ENCODE measurements at regions not wholly inside any gene's neighbourhood (a gene's known extent, or its start where the extent isn't known, plus 50 kb on each side); places are given as distances from the start of the nearest gene placed in this dataset.

- Mint-ChIP-seq H3K27ac (no peak overlapping the region), H3K36me3 (ENCODE audit: insufficient read depth) (peaks cover 32% of the 10 kb centered on the region), H3K9me3 (ENCODE audit: low read depth) (peaks cover 23% of the 10 kb centered on the region), H3K27me3 (no peaks in the 10 kb centered on the region), H3K4me1 (ENCODE audit: low read depth) (peaks cover 5% of the 10 kb centered on the region), H3K4me3 (ENCODE audit: low read depth) (no peak overlapping the region)
- DNase-seq (ENCODE audit: low spot score, unreplicated experiment), result no peak
- no peak for TF ChIP-seq CTCF (IDR thresholded peaks at IDR 0.05; ENCODE audit: unreplicated experiment)
Measured at GRCh38 chr1:157247005-157247763, 109.0 kb upstream of the ETV3 start.

DNA sequence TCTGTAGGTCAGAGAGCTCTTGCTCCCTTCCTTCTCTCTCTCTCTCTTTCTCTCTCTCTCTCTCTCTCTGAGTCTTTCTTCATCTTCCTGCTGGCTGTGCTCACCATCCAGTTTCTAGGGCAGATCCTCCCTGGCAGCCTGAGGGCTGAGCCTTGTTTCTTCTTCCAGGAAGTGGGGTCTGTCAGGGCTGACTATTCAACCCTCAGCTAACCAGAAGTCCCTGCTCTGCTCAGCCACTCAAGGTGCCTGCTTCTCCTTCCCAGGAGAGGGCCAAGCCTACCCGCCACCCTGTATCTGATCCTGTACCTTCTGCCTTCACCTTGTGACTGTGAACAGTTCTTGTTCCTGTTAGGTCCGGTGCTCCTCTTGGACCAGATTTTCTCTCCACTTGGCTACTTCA, 107.6 kb upstream of the ETV3 start:
- H3K4me3 Mint-ChIP-seq (ENCODE audit: low read depth), result no peak overlapping the region
- H3K36me3 Mint-ChIP-seq (ENCODE audit: insufficient read depth), result peaks cover 30% of the 10 kb centered on the region
- peaks cover 13% of the 10 kb centered on the region for H3K4me1 Mint-ChIP-seq (ENCODE audit: low read depth)
- no peak for DNase-seq (ENCODE audit: low spot score, unreplicated experiment)
- peaks cover 23% of the 10 kb centered on the region for H3K9me3 Mint-ChIP-seq (ENCODE audit: low read depth)
- H3K27me3 Mint-ChIP-seq, result no peaks in the 10 kb centered on the region
- no peak for TF ChIP-seq CTCF (IDR thresholded peaks at IDR 0.05; ENCODE audit: unreplicated experiment)
- H3K27ac Mint-ChIP-seq, result no peak overlapping the region

DNA sequence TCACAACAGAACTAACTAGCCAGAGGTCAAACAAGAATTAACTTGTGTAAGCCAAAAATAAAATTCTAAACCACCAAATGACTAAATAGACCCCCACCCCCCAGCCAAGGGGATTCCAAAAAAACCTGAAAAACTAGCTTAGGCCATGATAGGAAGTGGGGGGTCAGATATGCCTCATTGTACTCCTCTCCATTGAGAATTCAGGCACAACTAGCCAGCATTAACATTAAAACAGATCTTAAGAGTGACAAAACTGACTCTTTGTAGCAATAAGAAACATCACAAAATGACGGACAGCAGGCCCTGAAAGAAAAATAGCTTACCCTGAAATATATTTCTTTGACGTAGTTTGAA, 103.0 kb upstream of the ETV3 start:
- no peak for TF ChIP-seq CTCF (IDR thresholded peaks at IDR 0.05; ENCODE audit: unreplicated experiment)
- H3K27ac Mint-ChIP-seq, result peak overlapping the region; percentile 98
- peaks cover 11% of the 10 kb centered on the region for H3K36me3 Mint-ChIP-seq (ENCODE audit: insufficient read depth)
- H3K27me3 Mint-ChIP-seq, result no peaks in the 10 kb centered on the region
- peaks cover 8% of the 10 kb centered on the region for H3K9me3 Mint-ChIP-seq (ENCODE audit: low read depth)
- no peak for DNase-seq (ENCODE audit: low spot score, unreplicated experiment)
- H3K4me1 Mint-ChIP-seq (ENCODE audit: low read depth), result peaks cover 38% of the 10 kb centered on the region
- peak overlapping the region; percentile 52 for H3K4me3 Mint-ChIP-seq (ENCODE audit: low read depth)

DNA sequence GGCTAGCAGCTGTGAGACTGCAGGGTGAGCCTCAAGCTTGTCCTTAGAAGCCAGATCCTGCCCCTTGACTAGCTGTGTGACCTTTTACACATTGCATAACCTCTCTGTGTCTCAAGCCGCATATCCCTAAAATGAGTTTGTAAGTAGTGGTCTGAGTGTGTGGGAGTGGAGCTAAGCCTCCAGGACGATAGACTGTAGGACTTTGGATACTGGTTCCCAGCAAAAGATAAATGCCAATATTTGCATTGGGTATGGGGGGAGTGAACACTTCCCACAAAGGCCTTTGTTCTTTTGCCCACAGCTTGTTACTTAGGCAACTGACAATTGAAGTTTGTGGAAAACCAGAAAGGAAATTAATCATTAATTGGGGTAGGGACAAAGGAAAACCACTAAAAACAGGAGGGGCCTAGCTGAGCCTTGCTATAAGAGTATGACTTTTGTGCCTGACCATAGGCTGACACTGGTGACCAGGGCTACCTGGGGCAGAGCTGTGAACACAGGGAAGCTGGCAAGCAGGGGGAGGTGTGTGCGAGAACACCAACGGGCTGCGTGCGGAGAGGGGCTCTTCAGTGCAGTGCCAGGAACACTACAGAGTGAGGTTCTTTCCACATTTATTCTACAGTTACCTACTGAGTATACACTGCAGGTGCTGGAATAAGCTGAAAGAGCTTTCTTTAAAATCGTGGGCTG, 102.4 kb upstream of the ETV3 start:
- DNase-seq (ENCODE audit: low spot score, unreplicated experiment), result peak; percentile 55
- TF ChIP-seq CTCF (IDR thresholded peaks at IDR 0.05; ENCODE audit: unreplicated experiment), result no peak
- Mint-ChIP-seq H3K4me1 (ENCODE audit: low read depth) (peaks cover 44% of the 10 kb centered on the region), H3K9me3 (ENCODE audit: low read depth) (peaks cover 8% of the 10 kb centered on the region), H3K36me3 (ENCODE audit: insufficient read depth) (peaks cover 9% of the 10 kb centered on the region), H3K4me3 (ENCODE audit: low read depth) (peak overlapping the region; percentile 52), H3K27me3 (no peaks in the 10 kb centered on the region), H3K27ac (peak overlapping the region; percentile 98)

DNA sequence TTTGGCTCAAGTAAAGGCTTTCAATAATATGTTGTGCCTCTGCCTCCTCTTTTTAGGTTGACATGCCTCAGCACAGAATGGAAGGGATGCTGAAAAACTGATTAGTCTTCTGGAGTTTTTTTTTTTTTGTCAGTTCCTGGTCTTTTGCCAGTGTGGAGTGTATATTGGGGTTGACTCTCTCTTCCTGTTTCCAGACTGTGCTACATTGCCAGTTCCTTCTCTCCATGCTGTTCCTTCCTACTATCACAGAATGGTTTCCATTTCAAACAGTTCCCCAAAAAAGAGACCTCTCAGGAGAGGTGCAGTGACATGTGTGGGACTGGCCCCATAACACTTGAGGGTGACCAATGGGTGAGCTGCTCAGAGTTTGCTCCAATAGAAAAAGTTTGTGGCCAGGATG, 101.7 kb upstream of the ETV3 start:
- Mint-ChIP-seq H3K27me3 (no peaks in the 10 kb centered on the region), H3K4me3 (ENCODE audit: low read depth) (no peak overlapping the region), H3K27ac (peak overlapping the region; percentile 98), H3K36me3 (ENCODE audit: insufficient read depth) (peaks cover 8% of the 10 kb centered on the region), H3K9me3 (ENCODE audit: low read depth) (peaks cover 5% of the 10 kb centered on the region), H3K4me1 (ENCODE audit: low read depth) (peaks cover 51% of the 10 kb centered on the region)
- DNase-seq (ENCODE audit: low spot score, unreplicated experiment), result no peak
- no peak for TF ChIP-seq CTCF (IDR thresholded peaks at IDR 0.05; ENCODE audit: unreplicated experiment)

Data from progenitor cell of endocrine pancreas (in vitro differentiated cells).